HCT116 (cell line): ENCODE measurements at regions not wholly inside any gene's neighbourhood (a gene's known extent, or its start where the extent isn't known, plus 50 kb on each side); places are given as distances from the start of the nearest gene placed in this dataset.

Experiments used
- ATAC-seq: fragments of 200-7000 bp; cut with Tn5 transposase; 2 replicates; pipeline ENCODE4 v1.9.1; 2020; ENCODE audit warnings: mild to moderate bottlenecking, moderate library complexity
- BruUV-seq: library from RNA; stranded (reverse); fragments of 400-500 nt; replicated peaks from 2 replicates; lab custom pipeline; 2021; lab: Mats Ljungman, UMichigan
- CTCF ChIA-PET: fragments of 300-600 bp; sonication (Branson Sonifier 250); formaldehyde crosslinking; loops from one replicate; lab custom pipeline; 2021; ENCODE audit warnings: antibody characterized with exemption; lab: Charles Lee
- POLR2A ChIA-PET: fragments of 300-600, 350-600 bp; sonication (Branson Sonifier 250); formaldehyde crosslinking; loops from one replicate; lab custom pipeline; 2021; ENCODE audit warnings: antibody characterized with exemption; lab: Charles Lee
- RAD21 ChIA-PET, 2 experiments: fragments of 300-600 bp; sonication (Branson Sonifier 250); formaldehyde crosslinking; loops; one replicate each; lab custom pipeline; 2023; ENCODE audit warnings: low total read pairs in 2 of 2; ENCODE audit not compliant: uncharacterized antibody in 2 of 2, unreplicated experiment in 2 of 2, low non-redundant PET in 1 of 2; lab: Charles Lee
- DNase-seq: peaks from one replicate; pipeline ENCODE4 v3.0.0-alpha.2; 2010; ENCODE audit warnings: low read depth, low spot score
- H2AFZ ChIP-seq: fragments of 200-600 bp; shearing (Covaris generic), sonication (generic); 2 replicates; pipeline ENCODE4 v1.6.1; 2017; ENCODE audit warnings: low read depth, mixed run types, mixed read lengths, antibody characterized with exemption, low read length; ENCODE audit not compliant: poor library complexity, severe bottlenecking
- H3K27ac ChIP-seq: 2 replicates; pipeline ENCODE4 v1.5.1; 2012; ENCODE audit warnings: low read depth, low read length
- H3K27me3 ChIP-seq: fragments of 200-600 bp; sonication (generic); 2 replicates; pipeline ENCODE4 v1.6.1; 2016; ENCODE audit warnings: mixed run types, low read length, mixed read lengths; ENCODE audit not compliant: insufficient read depth
- H3K36me3 ChIP-seq, 2 experiments: fragments of 200-500 bp in 1 of 2; fragments of 200-600 bp in 1 of 2; sonication (Bioruptor generic) in 1 of 2; sonication (generic) in 1 of 2; 2 replicates each; pipeline versions ENCODE4 v1.5.1 to v1.6.1; 2014 to 2016; ENCODE audit warnings: low read length in 2 of 2, inconsistent platforms in 1 of 2, mixed read lengths in 1 of 2, mixed run types in 1 of 2; ENCODE audit not compliant: insufficient read depth in 2 of 2, control insufficient read depth in 1 of 2
- H3K4me1 ChIP-seq, 2 experiments: fragments of 200-600 bp in 1 of 2; sonication (generic) in 1 of 2; 2 replicates each; pipeline versions ENCODE4 v1.5.1 to v1.6.1; 2012 to 2017; ENCODE audit warnings: low read length in 2 of 2, inconsistent platforms in 1 of 2, mild to moderate bottlenecking in 1 of 2, mixed read lengths in 1 of 2, mixed run types in 1 of 2, moderate library complexity in 1 of 2; ENCODE audit not compliant: insufficient read depth in 2 of 2, control insufficient read depth in 1 of 2
- H3K4me2 ChIP-seq: fragments of 200-600 bp; sonication (generic); 2 replicates; pipeline ENCODE4 v1.6.1; 2017; ENCODE audit warnings: mixed run types, low read length, mixed read lengths
- H3K4me3 ChIP-seq, 2 experiments: fragments of 200-600 bp in 1 of 2; sonication (generic) in 1 of 2; replicated peaks in 1 of 2; 2 replicates each; pipeline ENCODE4 v1.5.1; 2011 to 2016; ENCODE audit warnings: low read length in 2 of 2, control low read depth in 1 of 2, low read depth in 1 of 2, mild to moderate bottlenecking in 1 of 2, mixed read lengths in 1 of 2, mixed run types in 1 of 2
- H3K79me2 ChIP-seq: fragments of 200-600 bp; sonication (generic); 2 replicates; pipeline ENCODE4 v1.6.1; 2017; ENCODE audit warnings: mild to moderate bottlenecking, mixed run types, low read length, moderate library complexity, mixed read lengths; ENCODE audit not compliant: insufficient read depth
- H3K9ac ChIP-seq: fragments of 200-600 bp; sonication (generic); 2 replicates; pipeline ENCODE4 v1.6.1; 2016; ENCODE audit warnings: low read length, mixed read lengths
- H3K9me2 ChIP-seq: fragments of 200-600 bp; sonication (generic), shearing (Covaris generic); 2 replicates; pipeline ENCODE4 v1.6.1; 2017; ENCODE audit warnings: mixed run types, mild to moderate bottlenecking, moderate library complexity; ENCODE audit not compliant: insufficient read depth
- H3K9me3 ChIP-seq, 2 experiments: fragments of 200-500 bp in 1 of 2; fragments of 200-600 bp in 1 of 2; sonication (Bioruptor generic) in 1 of 2; sonication (generic) in 1 of 2; 2 replicates each; pipeline ENCODE4 v1.6.1; 2014 to 2017; ENCODE audit warnings: low read length in 2 of 2, mixed read lengths in 2 of 2, inconsistent platforms in 1 of 2, low read depth in 1 of 2, mild to moderate bottlenecking in 1 of 2, mixed run types in 1 of 2, moderate library complexity in 1 of 2; ENCODE audit not compliant: control insufficient read depth in 1 of 2, insufficient read depth in 1 of 2
- H4K20me1 ChIP-seq: fragments of 200-600 bp; sonication (generic), shearing (Covaris generic); 2 replicates; pipeline ENCODE4 v1.6.1; 2017; ENCODE audit warnings: mixed run types, mild to moderate bottlenecking, moderate library complexity; ENCODE audit not compliant: insufficient read depth
- ELF1 ChIP-seq: IDR thresholded peaks from 2 replicates; pipeline ENCODE4 v1.6.1; 2012; ENCODE audit warnings: low read depth, borderline replicate concordance
- FOSL1 ChIP-seq: IDR thresholded peaks from 2 replicates; pipeline ENCODE4 v1.6.1; 2012; ENCODE audit warnings: low read depth
- JUND ChIP-seq: IDR thresholded peaks from 2 replicates; pipeline ENCODE4 v1.6.1; 2012
- RAD21 ChIP-seq: IDR thresholded peaks from 2 replicates; pipeline ENCODE4 v1.6.1; 2012; ENCODE audit warnings: low read depth, mild to moderate bottlenecking
- SIN3A ChIP-seq: IDR thresholded peaks from 2 replicates; pipeline ENCODE4 v1.6.1; 2012; ENCODE audit warnings: low read depth
- SP1 ChIP-seq: IDR thresholded peaks from 2 replicates; pipeline ENCODE4 v1.6.1; 2012; ENCODE audit warnings: low read depth
- SRF ChIP-seq: IDR thresholded peaks from 2 replicates; pipeline ENCODE4 v1.6.1; 2012; ENCODE audit warnings: low read depth
- TCF7L2 ChIP-seq: IDR thresholded peaks from 2 replicates; pipeline ENCODE4 v1.7.0; 2011; ENCODE audit warnings: borderline replicate concordance, inconsistent platforms; ENCODE audit not compliant: insufficient read depth, insufficient read length; ENCODE audit errors: extremely low read depth
- YY1 ChIP-seq: IDR thresholded peaks from 2 replicates; pipeline ENCODE4 v1.6.1; 2011; ENCODE audit warnings: low read length, low read depth, moderate library complexity, mild to moderate bottlenecking; ENCODE audit not compliant: insufficient replicate concordance; ENCODE audit errors: extremely low read depth
- ZBTB33 ChIP-seq: IDR thresholded peaks from 2 replicates; pipeline ENCODE4 v1.6.1; 2011; ENCODE audit warnings: mild to moderate bottlenecking, low read length, moderate library complexity; ENCODE audit not compliant: insufficient replicate concordance; ENCODE audit errors: extremely low read depth
- intact Hi-C: fragments of 100-400 bp; cut with micrococcal nuclease; formaldehyde crosslinking; loops from 2 replicates; pipeline ENCODE4 v1.10.0; 2022
- TF ChIP-seq, protein P1 (sequence below): IDR thresholded peaks from 2 replicates; pipeline ENCODE4 v1.6.1; 2012
- TF ChIP-seq, protein P2 (sequence below): IDR thresholded peaks from 2 replicates; pipeline ENCODE4 v1.6.1; 2012

DNA sequence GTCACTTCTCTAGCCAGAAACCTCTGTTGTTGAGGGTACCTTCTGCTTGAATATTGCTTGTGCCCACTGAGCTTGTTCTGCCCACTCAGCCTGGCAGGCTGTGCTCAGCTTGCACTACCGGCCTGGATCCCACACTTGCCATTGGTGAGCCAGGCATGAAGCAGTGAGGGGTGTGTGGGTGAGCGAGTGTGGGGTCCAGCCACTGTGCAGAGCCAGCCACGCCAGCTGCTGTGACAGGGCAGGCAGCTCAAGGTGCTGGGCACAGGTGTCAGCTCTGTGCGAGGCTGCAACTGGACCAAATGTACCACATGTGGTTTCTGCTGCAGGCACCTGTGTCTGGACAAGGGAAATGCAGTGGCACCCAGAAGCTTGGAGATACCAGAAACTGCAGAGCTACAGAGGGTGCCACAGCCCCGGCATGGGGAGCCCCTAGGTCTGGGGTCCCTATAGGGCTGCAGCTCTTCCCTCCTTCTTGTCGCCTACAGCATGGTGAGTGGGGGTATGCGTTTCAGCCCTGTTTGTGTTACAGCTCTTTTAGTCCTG is 305.1 kb upstream of the RIOK2 start:
- Histone ChIP-seq H3K79me2 (no peaks in the 10 kb centered on the region), H3K9me2 (no peaks in the 10 kb centered on the region), H3K4me3 (no peak overlapping the region), H3K27ac (no peak overlapping the region), H2AFZ (no peak overlapping the region), H3K9ac (no peak overlapping the region), H3K4me1 (no peaks in the 10 kb centered on the region), H3K4me2 (no peak overlapping the region), H3K36me3 (no peaks in the 10 kb centered on the region), H3K9me3 (no peaks in the 10 kb centered on the region), H3K27me3 (no peaks in the 10 kb centered on the region), H4K20me1 (no peaks in the 10 kb centered on the region)
- ChIA-PET POLR2A (no interaction called here), RAD21 (no interaction called here), CTCF (no interaction called here)
- DNase-seq (no peak), ATAC-seq (no peak)
- intact Hi-C loops: no loop called here
- no TSS peak for BruUV-seq
- TF ChIP-seq SRF: no peak
- TF ChIP-seq FOSL1: no peak
- TF ChIP-seq SIN3A: no peak
- TF ChIP-seq YY1: no peak
- TF ChIP-seq, protein P1, sequence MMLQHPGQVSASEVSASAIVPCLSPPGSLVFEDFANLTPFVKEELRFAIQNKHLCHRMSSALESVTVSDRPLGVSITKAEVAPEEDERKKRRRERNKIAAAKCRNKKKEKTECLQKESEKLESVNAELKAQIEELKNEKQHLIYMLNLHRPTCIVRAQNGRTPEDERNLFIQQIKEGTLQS: no peak
- TF ChIP-seq SP1: no peak
- TF ChIP-seq RAD21: no peak
- TF ChIP-seq, protein P2, sequence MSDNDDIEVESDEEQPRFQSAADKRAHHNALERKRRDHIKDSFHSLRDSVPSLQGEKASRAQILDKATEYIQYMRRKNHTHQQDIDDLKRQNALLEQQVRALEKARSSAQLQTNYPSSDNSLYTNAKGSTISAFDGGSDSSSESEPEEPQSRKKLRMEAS: no peak
- no peak for TF ChIP-seq JUND
- TF ChIP-seq ELF1: no peak
- TF ChIP-seq TCF7L2: no peak
- no peak for TF ChIP-seq ZBTB33
